Transverse colon (tissue), 4 donors: ENCODE measurements at regions not wholly inside any gene's neighbourhood (a gene's known extent, or its start where the extent isn't known, plus 50 kb on each side); places are given as distances from the start of the nearest gene placed in this dataset.
A peak's percentile ranks its signal among the peaks of the same experiment; 100 is the strongest.
"Not testable (repeated sequence)": the region's sequence is repeated elsewhere in the genome, so short reads cannot be mapped to it uniquely, and the experiment has no call there.

ENCODE experiments used
- DNase-seq: peaks from one replicate; pipeline ENCODE4 v3.0.0-alpha.2; 2019
- H3K27ac ChIP-seq, 4 donors: fragments of 200-600 bp; sonication (generic); 2 replicates each; pipeline ENCODE4 v1.5.1; 2016 to 2018; ENCODE audit warnings: inconsistent platforms in 4 of 4
- H3K27me3 ChIP-seq: fragments of 200-600 bp; sonication (generic); 2 replicates; pipeline ENCODE4 v1.5.1; 2017; ENCODE audit warnings: inconsistent platforms
- H3K36me3 ChIP-seq, 4 donors: fragments of 200-600 bp; sonication (generic); 2 replicates each; pipeline ENCODE4 v1.5.1; 2017 to 2019; ENCODE audit warnings: inconsistent platforms in 4 of 4
- H3K4me1 ChIP-seq, 4 donors: fragments of 200-600 bp; sonication (generic); 2 replicates each; pipeline ENCODE4 v1.5.1; 2017 to 2020; ENCODE audit warnings: inconsistent platforms in 4 of 4
- H3K4me3 ChIP-seq, 4 donors: fragments of 200-600 bp; sonication (generic); 1 replicate in 1 of 4; 2 replicates in 3 of 4; pipeline versions ENCODE4 v1.5.1 to v1.6.1; 2017 to 2019; ENCODE audit warnings: inconsistent platforms in 4 of 4
- H3K9me3 ChIP-seq, 2 donors: fragments of 200-600 bp; sonication (generic); 2 replicates each; pipeline ENCODE4 v1.5.1; 2017 to 2019; ENCODE audit warnings: inconsistent platforms in 2 of 2
- EP300 ChIP-seq: sonication (generic); formaldehyde crosslinking; IDR thresholded peaks from one replicate; pipeline ENCODE4 v1.6.1; 2017; ENCODE audit warnings: antibody characterized with exemption, low read depth
- POLR2A ChIP-seq: fragments of 450-650 bp; IDR thresholded peaks from one replicate; pipeline ENCODE4 v1.6.1; 2016; ENCODE audit warnings: antibody characterized with exemption, mild to moderate bottlenecking, moderate library complexity
- POLR2AphosphoS5 ChIP-seq, 3 donors: sonication (generic); formaldehyde crosslinking; IDR thresholded peaks; one replicate each; pipeline ENCODE4 v1.6.1; 2016; ENCODE audit warnings: antibody characterized with exemption in 3 of 3
- WGBS, 2 donors: methylation state at CpG; one replicate each; pipeline ENCODE4 v1.1.5; 2018; ENCODE audit warnings: low coverage in 1 of 2; 5-methylcytosine and 5-hydroxymethylcytosine counted together
- in situ Hi-C, 4 donors: fragments of 200-750 bp; cut with MboI; loops; one replicate each; pipeline versions ENCODE4 v1.15.0 to v1.15.1; 2017; ENCODE audit warnings: low sequenced_read_pairs in 3 of 4, low pct_ligation_motif_present in 1 of 4, low pct_unique_long_range_greater_than_20kb in 1 of 4
- intact Hi-C: fragments of 100-400 bp; cut with DNase I; formaldehyde crosslinking; loops from one replicate; pipeline ENCODE4 v1.15.1; 2023; ENCODE audit warnings: low total_unique reads
- TF ChIP-seq, protein P1 (sequence below), 5 experiments: fragments of 200-600 bp in 3 of 5; fragments of 450-650 bp in 2 of 5; sonication (generic) in 3 of 5; IDR thresholded peaks; 1 replicate in 2 of 5; 2 replicates in 3 of 5; pipeline ENCODE4 v1.5.1; 2016 to 2017; ENCODE audit warnings: antibody characterized with exemption in 5 of 5, inconsistent platforms in 3 of 5, mild to moderate bottlenecking in 2 of 5, moderate library complexity in 1 of 5

DNA sequence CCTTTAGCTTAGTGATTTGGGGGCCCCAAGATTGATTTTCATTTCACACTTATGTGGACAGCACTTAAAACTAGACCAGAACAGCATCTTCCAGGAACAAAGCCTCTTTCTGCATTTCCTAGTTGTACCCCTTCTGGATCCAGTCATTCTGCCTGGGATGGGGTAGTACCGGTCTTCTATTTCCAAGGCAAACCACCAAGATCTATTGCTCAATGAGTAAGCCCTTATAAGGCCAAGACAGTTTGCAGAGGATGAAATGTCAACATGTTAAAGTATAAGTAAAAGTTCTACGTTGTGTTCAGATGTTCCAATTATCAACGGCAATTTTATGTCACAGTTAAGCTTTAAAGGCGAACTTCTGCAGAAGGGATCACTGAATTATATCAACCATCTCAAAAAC lies 106.9 kb upstream of the ZNF746 start:
- in situ Hi-C loops (no loop called here), intact Hi-C loops (no loop called here)
- peaks cover 0 to 12% (median 5%) of the 10 kb centered on the region in 4 donors for H3K36me3 ChIP-seq

DNA sequence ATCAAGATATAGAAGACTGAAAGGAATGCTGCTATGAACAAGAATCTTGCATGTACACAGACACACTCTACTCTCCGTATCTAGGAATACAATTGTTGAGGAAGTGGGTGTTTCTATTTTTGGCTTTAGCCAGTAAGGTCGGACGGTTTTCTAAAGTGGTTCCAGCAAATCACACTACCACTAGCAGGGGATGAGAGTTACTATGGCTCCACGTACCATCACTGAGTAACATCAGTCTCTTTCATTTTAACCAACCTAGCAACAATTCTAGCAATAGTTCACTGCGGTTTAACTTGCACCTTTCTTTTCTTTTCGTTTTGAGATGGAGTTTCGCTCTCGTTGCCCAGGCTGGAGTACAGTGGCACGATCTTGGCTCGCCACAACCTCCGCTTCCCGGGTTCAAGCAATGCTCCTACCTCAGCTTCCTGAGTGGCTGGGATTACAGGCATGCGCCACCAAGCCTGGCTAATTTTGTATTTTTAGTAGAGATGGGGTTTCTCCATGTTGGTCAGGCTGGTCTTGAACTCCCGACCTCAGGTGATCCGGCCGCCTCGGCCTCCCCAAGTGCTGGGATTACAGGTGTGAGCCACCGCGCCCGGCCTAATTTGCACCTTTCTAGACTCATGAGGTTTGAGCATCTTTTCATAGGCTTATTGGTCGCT lies 103.2 kb upstream of the ZNF746 start:
- peaks cover 0 to 11% (median 5%) of the 10 kb centered on the region in 4 donors for H3K36me3 ChIP-seq
- H3K9me3 ChIP-seq, H3K27me3 ChIP-seq, H3K4me1 ChIP-seq, intact Hi-C loops, in situ Hi-C loops, DNase-seq, H3K27ac ChIP-seq, H3K4me3 ChIP-seq: not testable (repeated sequence)
- 76 to 83% methylated on average over 20 to 21 of the region's 21 CpGs for WGBS, 2 donors

More for the DNA sequence above, 106.9 kb upstream of the ZNF746 start:
- H3K27ac ChIP-seq, result no peak overlapping the region
- no peaks in the 10 kb centered on the region for H3K27me3 ChIP-seq
- no peaks in the 10 kb centered on the region for H3K4me1 ChIP-seq
- no peak overlapping the region for H3K4me3 ChIP-seq
- H3K9me3 ChIP-seq, result no peaks in the 10 kb centered on the region
- TF ChIP-seq EP300 (no peak), POLR2A (no peak), POLR2AphosphoS5 (IDR thresholded peaks at IDR 0.05) (no peak)
- TF ChIP-seq, protein P1, sequence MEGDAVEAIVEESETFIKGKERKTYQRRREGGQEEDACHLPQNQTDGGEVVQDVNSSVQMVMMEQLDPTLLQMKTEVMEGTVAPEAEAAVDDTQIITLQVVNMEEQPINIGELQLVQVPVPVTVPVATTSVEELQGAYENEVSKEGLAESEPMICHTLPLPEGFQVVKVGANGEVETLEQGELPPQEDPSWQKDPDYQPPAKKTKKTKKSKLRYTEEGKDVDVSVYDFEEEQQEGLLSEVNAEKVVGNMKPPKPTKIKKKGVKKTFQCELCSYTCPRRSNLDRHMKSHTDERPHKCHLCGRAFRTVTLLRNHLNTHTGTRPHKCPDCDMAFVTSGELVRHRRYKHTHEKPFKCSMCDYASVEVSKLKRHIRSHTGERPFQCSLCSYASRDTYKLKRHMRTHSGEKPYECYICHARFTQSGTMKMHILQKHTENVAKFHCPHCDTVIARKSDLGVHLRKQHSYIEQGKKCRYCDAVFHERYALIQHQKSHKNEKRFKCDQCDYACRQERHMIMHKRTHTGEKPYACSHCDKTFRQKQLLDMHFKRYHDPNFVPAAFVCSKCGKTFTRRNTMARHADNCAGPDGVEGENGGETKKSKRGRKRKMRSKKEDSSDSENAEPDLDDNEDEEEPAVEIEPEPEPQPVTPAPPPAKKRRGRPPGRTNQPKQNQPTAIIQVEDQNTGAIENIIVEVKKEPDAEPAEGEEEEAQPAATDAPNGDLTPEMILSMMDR (IDR thresholded peaks at IDR 0.05), result no peak
- no peak for DNase-seq
- WGBS, 2 donors, result 83 to 86% methylated on average over 3 to 4 of the region's 4 CpGs

DNA sequence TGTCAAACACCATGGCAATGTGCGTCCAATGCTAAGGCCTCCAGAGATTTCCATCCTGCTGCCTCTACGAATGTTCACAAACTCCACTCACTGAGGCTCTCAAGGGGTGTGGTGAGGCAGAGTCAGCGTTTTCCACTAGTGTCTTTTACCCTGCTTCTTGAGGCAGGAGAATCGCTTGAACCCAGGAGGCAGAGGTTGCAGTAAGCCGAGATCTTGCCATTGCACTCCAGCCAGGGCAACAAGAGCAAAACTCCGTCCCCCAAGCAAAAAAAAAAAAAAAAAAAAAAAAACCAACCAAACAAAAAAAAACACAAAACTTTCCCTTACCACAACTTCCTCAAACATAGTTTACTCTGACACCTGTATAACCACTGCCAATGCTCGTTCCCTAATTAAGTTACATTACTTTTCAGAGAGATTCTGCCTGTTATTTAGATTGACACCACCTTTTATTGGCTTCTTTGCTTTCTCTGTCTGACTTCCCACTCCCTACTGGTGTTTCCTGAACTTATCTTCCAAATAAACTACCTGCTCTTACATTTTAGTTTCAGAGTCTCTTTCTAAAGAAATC lies 102.1 kb upstream of the ZNF746 start:
- DNase-seq, result no peak
- Histone ChIP-seq H3K9me3 (no peaks in the 10 kb centered on the region), H3K4me3 (no peak overlapping the region), H3K27me3 (no peaks in the 10 kb centered on the region), H3K27ac (no peak overlapping the region), H3K36me3 (peaks cover 0 to 11% (median 5%) of the 10 kb centered on the region in 4 donors), H3K4me1 (no peaks in the 10 kb centered on the region)
- intact Hi-C loops, result no loop called here
- WGBS, 2 donors, result 61 to 82% methylated on average over 4 to 7 of the region's 7 CpGs
- in situ Hi-C loops, result no loop called here
- no peak for TF ChIP-seq POLR2AphosphoS5 (IDR thresholded peaks at IDR 0.05)
- no peak for TF ChIP-seq EP300
- TF ChIP-seq POLR2A, result no peak
- TF ChIP-seq, protein P1 (IDR thresholded peaks at IDR 0.05), result no peak

DNA sequence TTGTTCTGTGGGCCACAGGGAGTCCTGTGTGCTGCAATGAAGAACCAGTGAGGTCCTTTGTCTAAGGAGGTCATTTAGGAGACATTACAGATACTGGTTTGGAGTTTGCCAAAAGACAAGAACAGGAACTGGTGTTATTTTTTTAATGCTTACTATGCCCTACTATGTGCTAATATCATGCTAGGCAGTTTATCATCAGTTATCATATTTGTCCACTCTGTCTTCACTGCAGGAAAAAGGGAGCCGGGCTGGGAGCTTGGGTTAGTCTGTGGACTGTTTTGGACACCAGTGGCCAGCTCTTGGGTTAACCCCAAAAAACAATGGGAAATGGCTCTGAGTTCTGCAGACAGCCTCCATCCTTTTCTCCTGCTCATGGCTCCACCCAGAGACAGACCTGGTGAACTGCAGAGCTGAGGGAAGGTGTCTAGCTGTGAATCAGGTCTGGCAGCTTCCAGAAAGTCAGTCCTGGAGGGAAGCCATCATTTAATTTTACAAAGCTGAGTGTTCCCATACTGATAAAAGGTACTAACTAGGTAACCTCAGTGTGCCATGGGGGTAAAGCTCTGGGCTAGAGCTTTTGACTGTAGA lies 101.2 kb upstream of the ZNF746 start:
- H3K4me3 ChIP-seq, result no peak overlapping the region
- WGBS, 2 donors, result 92% methylated on average over 1 of the region's 1 CpG; no CpG with 5 or more reads in 1 of the 2 donors
- no peak overlapping the region for H3K27ac ChIP-seq
- TF ChIP-seq, protein P1 (IDR thresholded peaks at IDR 0.05), result peak in 3 of 5 experiments; percentile 8 to 16 (median 11)
- TF ChIP-seq POLR2A, result no peak
- intact Hi-C loops (no loop called here), in situ Hi-C loops (no loop called here)
- no peaks in the 10 kb centered on the region for H3K27me3 ChIP-seq
- no peak for DNase-seq
- H3K36me3 ChIP-seq, result peaks cover 0 to 11% (median 5%) of the 10 kb centered on the region in 4 donors
- H3K4me1 ChIP-seq, result no peaks in the 10 kb centered on the region
- no peaks in the 10 kb centered on the region for H3K9me3 ChIP-seq

DNA sequence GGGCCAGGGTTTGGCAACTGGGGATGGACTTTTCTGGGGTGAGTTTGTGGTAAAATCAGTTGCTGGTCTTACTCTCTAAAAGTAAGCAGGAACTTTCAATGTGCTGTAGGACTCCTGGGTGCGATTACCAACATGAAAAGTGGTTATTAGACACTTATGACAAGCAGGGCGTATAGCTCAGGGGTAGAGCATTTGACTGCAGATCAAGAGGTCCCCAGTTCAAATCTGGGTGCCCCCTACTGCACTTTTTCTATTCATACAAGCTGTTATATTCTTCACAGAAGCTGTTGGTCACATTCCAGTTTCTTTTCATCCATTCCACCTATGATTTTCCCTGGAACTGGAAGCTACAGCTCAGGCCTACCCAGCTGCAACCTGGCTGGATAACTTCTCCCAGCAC lies 100.2 kb upstream of the ZNF746 start:
- H3K9me3 ChIP-seq, H3K27me3 ChIP-seq, DNase-seq, in situ Hi-C loops, intact Hi-C loops, H3K4me1 ChIP-seq, H3K4me3 ChIP-seq, H3K27ac ChIP-seq: not testable (repeated sequence)
- WGBS, 2 donors, result 90 to 95% methylated on average over 2 of the region's 2 CpGs
- peaks cover 0 to 10% (median 5%) of the 10 kb centered on the region in 4 donors for H3K36me3 ChIP-seq
